ENCODE measurements at regions not wholly inside any gene's neighbourhood (a gene's known extent, or its start where the extent isn't known, plus 50 kb on each side); places are given as distances from the start of the nearest gene placed in this dataset.

DNA sequence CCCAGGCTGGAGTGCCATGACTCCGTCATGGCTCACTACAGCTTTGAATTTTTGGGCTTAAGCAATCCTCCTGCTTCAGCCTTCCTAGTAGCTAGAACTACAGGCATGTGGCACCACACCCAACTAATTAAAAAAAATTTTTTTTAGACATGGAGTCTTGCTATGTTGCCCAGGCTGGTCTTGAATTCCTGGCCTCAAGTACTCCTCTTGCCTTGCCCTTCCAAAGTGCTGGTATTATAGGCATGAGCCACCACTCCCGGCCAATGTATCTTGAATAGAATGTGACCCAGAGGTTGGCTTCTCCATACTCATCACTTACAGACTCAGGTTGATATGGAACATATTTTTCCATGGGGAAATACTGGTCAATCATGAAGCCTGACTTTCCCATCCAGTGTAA lies 51.2 kb upstream of the JAK2 start:
- Histone ChIP-seq H3K4me1 (replicated peaks) (peaks cover 4% of the 10 kb centered on the region), H3K9me3 (no peaks in the 10 kb centered on the region), H3K27ac (peak overlapping the region; percentile 53 to 62), H3K36me3 (no peaks in the 10 kb centered on the region), H3K27me3 (replicated peaks; ENCODE audit: insufficient read depth) (no peaks in the 10 kb centered on the region), H3K4me3 (no peak overlapping the region)
- intact Hi-C loops (cut with DNase I), result loop anchor here (5.0 kb wide), 1 partner anchor 48 kb away; no protein-coding TSS in a partner anchor
- no peak for TF ChIP-seq POLR2A (IDR thresholded peaks at IDR 0.05)
- no peak for TF ChIP-seq POLR2AphosphoS5 (IDR thresholded peaks at IDR 0.05)
- no peak for TF ChIP-seq CTCF (IDR thresholded peaks at IDR 0.05)
- 97% methylated on average over 2 of the region's 2 CpGs for WGBS
- DNase-seq (ENCODE audit: low spot score), result no peak

GRCh38 chr9:4935001-4935672 lies 49.9 kb upstream of the JAK2 start:
- no peak overlapping the region for H3K4me3 ChIP-seq
- intact Hi-C loops (cut with DNase I), result no loop called here
- no peaks in the 10 kb centered on the region for H3K36me3 ChIP-seq
- no peak for DNase-seq (ENCODE audit: low spot score)
- TF ChIP-seq POLR2A (IDR thresholded peaks at IDR 0.05) (no peak), POLR2AphosphoS5 (IDR thresholded peaks at IDR 0.05) (no peak), CTCF (IDR thresholded peaks at IDR 0.05) (no peak)
- no peaks in the 10 kb centered on the region for H3K27me3 ChIP-seq (replicated peaks; ENCODE audit: insufficient read depth)
- no peaks in the 10 kb centered on the region for H3K9me3 ChIP-seq
- H3K27ac ChIP-seq, result no peak overlapping the region
- peaks cover 4% of the 10 kb centered on the region for H3K4me1 ChIP-seq (replicated peaks)
- WGBS, result 74% methylated on average over 4 of the region's 4 CpGs
